HG02981 (cell line): ENCODE measurements at regions not wholly inside any gene's neighbourhood (a gene's known extent, or its start where the extent isn't known, plus 50 kb on each side); places are given as distances from the start of the nearest gene placed in this dataset.
"Not testable (repeated sequence)": the region's sequence is repeated elsewhere in the genome, so short reads cannot be mapped to it uniquely, and the experiment has no call there.

Experiments
- ATAC-seq: cut with Tn5 transposase; IDR thresholded peaks from one replicate; pipeline ENCODE4 v1.9.1; 2021; ENCODE audit warnings: mild to moderate bottlenecking, moderate library complexity; ENCODE audit not compliant: unreplicated experiment

DNA sequence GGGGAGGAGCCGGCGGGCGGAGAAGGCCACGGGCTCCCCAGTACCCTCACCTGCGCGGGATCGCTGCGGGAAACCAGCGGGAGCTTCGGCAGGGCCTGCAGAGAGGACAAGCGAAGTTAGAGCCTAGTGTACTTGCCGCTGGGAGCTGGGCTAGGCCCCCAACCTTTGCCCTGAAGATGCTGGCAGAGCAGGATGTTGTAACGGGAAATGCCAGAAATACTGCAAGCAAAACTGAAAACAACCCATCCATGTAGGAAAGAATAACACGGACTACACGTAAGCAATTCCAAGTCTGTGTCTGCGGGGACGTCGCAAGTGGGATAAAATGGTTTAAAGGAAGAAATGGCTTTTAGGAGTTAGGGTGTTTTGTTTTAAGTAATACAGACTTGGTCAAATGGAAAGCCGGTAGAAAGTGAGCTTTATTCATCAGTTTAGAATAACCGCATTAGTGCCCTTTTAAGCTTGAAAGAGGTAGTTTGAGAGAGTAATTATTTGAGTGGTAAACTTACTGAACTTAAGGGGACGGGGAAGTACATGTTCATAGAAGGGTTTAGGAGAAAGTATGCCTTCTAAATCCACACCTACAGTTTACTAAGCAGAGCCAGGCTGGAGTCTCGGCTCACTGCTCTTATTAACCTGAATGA is 121.3 kb upstream of the NIPA1 start:
- not testable (repeated sequence) for ATAC-seq

DNA sequence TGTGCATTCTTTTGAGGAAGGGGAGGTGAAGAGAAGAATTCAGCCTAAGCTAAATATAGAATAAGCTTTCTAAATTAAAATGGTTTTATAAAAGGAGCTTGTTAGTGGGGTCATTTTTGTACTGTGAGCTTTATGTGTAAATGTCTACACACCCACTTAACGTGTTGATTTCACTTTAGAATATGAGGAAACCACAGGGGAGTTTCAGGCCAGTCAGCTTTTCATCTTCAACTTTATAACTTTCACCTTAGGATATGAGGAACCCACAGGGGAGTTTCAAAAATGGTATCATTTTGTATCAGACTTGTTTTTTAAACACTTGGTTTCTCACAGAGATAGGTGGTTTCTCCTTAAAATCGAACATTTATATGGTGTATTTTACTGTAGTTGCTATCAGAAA is 120.7 kb upstream of the NIPA1 start:
- not testable (repeated sequence) for ATAC-seq

DNA sequence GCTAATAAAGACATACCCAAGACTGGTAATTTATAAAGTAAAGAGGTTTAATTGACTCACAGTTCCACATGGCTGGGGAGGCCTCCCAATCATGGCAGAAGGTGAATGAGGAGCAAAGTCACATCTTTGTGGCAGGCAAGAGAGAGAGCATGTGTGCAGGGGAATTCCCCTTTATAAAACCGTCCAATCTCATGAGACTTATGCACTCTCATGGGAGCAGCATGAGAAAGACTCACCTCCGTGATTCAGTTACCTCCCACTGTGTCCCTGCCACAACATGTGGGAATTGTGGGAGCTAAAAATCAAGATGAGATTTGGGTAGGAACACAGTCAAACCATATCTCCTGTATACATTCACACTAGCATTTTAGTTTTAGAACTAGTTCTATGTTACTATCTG is 101.7 kb upstream of the NIPA1 start:
- ATAC-seq = not testable (repeated sequence)

DNA sequence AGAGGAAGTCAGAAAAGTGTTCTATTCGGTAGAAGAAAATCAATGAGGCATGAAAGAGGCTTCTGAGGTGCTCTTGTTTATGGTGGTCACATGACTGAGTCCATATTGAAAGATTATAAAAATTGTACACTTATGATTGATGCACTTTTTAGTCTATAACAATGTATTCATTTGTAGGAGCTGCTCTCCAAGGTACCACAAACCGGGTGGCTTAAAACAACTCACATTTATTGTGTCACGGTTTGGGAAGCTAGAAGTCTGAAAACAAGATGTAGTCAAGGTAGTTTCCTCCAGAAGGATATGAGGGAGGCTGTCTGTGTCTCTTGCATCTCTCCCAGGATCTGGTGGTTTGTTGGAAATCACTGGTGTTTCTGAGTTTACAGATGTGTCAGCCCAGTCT is 86.6 kb upstream of the NIPA1 start:
- ATAC-seq = not testable (repeated sequence)

DNA sequence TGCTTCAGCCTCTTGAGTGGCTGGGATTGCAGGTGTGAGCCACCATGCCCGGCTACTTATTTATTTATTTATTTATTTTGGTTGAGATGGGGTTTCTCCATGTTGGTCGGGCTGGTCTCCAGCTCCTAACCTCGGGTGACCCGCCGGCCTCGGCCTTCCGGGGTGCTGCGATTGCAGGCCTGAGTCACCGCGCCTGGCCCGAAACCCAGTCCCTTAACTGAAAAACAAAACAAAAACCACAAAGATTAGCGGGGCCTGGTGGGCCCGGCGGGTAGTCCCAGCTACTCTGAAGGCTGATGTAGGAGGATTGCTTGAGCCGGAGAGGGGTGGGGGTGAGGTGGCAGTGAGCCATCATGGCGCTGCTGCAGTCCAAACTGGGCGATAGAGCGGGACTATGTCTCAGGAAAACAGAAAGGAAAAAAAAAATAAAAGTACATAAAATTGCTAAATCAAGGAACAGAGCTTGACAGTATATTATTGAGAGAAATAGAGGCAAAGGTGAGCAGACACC is 75.6 kb upstream of the NIPA1 start:
- ATAC-seq = not testable (repeated sequence)

DNA sequence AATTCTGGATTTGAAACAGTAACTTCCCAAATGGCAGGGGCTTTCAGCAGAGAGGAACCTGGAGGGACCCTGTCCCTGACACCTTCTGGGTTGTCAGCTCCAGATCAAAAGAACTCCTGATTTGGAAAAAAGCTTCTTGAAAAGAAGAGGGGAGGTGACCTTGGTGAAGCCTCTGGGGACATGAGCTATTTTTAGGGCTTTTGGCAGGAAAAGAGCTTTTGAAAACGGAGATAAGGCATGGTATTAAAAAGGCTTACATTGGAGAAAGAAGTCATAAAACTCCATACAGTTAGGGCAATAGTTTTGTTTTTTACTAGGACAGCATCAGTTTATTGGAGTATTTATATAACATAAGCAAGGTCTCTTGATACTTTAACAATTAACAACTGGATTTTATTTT is 72.5 kb upstream of the NIPA1 start:
- ATAC-seq = not testable (repeated sequence)

DNA sequence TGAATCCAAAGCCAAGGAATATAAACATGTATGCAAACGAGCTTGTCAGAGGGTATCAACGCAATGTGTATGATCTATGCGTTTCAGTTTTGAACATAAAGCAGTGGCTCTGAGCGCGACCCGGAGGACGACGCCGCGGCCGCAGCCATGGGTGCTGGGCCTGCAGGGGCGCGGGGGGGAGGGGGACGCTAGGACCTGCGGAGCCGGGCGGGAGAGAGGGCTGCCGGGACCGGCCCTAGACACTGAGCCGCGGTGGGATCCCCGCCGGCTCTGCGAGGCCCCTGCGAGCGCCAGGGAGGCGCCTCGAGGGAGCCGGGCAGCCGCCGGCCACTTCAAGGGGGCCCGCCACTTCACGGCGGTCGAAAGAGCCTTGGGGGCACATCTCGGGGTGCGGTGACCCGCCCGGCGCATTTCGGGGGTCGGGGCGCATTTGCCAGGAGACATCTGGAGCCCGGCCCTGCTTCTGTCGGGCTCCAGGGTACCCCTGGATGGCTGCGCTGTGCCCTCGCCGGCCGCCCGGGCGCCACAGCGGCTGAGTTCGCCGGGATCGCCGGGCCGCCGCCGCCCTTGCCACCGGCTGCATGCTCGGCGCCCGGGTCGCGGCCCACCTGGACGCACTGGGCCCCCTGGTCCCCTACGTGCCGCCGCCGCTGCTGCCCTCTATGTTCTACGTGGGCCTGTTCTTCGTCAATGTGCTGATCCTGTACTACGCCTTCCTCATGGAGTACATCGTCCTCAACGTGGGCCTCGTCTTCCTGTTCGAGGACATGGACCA is 71.9 kb upstream of the NIPA1 start:
- not testable (repeated sequence) for ATAC-seq

DNA sequence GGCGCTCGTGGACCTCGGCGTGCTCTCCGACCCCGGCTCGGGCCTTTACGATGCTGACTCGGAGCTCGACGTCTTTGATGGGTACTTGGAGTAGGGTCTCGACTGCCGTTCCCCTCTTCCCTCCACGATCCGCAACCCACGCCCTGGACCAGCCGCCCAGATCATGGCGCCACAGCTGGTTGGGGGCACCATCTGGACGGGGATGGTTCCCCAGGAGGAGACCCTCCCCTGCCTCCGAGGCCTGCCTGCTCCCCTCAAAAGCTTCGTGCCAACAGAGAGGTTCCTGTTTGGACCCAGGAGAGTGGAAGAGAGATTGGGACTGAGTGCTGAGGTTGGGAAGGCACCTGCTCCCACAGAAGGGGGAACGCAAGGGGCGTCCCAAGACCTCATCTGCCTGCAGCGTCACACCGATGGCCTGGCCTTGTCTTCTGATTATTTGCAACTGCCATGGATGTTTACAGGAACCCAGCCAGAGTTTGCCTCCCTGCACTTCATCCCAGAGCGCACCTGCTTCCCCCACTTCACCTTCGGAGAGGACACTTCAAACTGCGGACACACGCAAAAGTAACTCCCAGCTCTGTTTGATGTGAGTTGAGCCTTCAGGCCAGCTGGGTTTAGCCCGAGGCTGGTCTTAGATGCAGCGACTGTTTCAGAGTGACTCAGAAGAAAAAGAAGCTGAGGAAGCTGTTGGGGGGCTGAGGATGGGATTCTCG is 71.2 kb upstream of the NIPA1 start:
- not testable (repeated sequence) for ATAC-seq

DNA sequence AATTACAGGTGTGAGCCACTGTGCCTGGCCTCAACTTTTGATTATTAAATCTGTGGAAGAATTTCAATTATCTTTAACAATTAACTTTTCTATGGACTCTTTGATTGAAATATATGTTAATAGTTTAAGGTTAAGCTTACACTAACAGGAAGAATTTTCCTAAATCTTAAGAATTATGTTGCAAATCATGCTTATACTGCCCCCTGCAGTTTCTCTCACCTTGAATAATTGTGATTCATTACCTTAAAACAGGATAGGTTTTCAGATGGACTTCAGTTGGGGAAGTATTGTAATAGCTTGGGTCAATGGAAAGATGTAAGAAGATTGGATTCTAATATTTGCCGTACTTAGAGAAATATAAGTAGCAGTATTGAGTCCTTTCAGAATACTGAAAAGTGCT is 66.5 kb upstream of the NIPA1 start:
- not testable (repeated sequence) for ATAC-seq

DNA sequence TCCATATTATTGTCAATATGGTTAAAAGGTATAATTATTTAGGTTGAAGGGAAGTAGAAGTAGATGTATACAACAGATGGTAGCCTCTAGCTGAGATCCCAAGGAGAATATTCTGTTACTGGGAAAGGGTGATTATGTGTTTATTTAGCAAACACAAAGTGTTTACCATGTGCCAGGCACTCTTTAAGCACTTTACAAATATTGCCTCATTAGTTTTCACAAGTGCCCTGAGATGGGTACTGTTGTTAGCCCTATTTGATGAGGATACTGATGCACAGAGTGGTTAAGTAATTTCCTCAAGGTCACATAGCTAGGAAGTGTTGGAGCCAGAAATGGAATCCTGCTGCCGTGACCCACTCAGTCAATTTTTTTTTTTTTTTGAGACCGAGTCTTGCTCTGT is 60.3 kb upstream of the NIPA1 start:
- ATAC-seq = not testable (repeated sequence)

DNA sequence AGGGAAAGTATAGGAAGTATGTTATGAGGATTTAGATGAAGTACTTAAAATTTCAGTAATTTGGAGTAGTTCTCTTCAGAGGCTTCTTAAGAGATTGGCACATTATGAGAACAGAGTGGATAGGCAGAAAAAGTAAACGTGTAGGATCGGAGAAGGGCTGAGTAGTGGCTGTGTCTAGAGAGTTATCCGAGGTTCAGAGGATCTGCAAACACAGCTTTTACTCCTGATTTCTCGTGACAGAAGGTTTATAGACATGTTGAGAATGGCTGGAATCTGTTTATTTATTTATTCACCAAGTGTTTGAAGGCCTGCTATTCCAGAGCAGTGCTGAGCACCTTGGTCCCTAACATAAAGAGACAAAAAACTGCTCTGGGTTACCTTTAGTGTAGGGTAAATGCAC is 51.4 kb upstream of the NIPA1 start:
- ATAC-seq = not testable (repeated sequence)

DNA sequence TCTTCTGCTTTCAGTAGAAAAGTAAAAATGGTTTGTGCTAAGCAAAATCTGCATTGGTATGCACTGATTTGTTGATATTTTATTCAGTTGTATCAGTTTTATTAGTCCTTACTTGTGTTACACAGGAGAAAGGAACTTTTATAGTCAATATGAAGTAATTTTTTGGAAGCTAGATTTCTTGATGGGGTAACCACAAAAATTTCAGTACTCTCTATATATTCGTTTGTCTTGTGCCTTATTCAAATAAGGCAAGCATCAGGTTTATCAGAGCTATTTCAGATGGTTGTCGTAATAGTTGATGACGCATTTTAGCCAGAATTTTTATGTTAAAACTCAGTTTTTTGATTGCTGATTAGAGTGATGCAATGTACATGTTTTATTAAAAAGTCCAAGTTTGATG is 50.7 kb upstream of the NIPA1 start:
- no peak for ATAC-seq

DNA sequence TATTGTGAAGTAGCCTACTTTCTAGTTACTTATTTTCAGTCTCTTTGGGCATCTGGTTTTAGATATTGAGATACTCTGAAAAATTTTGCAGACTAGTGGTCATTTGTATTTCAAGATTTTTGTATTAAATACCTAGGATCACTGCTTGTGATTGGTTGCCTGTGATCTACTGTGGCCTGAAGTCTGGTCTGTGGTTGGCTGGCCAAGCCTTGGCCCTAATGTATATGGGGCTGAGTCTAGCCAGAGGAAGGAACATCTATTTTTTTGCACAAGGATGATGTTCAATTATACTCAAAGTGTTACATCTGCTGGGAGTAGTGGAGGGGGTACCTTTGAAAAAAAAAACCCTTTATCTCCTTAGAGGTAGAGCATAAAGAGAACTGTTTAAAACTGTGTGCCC is 50.2 kb upstream of the NIPA1 start:
- not testable (repeated sequence) for ATAC-seq
